ENCODE measurements at regions not wholly inside any gene's neighbourhood (a gene's known extent, or its start where the extent isn't known, plus 50 kb on each side); places are given as distances from the start of the nearest gene placed in this dataset.

DNA sequence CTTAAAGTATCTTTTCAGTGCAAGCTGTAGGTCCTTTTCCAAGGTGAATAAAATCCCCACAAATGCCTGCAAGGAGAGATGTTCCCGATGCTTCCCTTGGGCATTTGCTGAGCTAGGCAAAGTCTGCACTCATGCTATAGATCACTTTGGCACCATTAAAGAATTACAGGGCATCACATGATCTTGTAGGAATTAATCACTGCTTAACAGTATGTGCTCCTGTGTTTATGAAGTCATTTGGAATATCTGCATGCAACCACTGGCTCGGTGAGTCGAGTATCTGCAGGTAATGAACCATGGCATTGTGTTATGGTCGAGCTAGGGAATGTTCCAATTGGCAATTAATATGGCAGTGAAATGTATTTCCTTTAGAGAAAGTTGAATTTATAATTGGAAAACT, 615.1 kb downstream of the TLE1 start (continued):
- TF ChIP-seq POLR2AphosphoS5 (IDR thresholded peaks at IDR 0.05; ENCODE audit: low read depth, low read length), result no peak
- no peak for TF ChIP-seq SP2 (IDR thresholded peaks at IDR 0.05; ENCODE audit: low read length)
- no peak for TF ChIP-seq GABPA (IDR thresholded peaks at IDR 0.05; ENCODE audit: borderline replicate concordance, insufficient read depth, low read length)
